NCI-H2171 treated with DMSO at 0.1 percent for 48 hours (cell line): ENCODE measurements at regions not wholly inside any gene's neighbourhood (a gene's known extent, or its start where the extent isn't known, plus 50 kb on each side); places are given as distances from the start of the nearest gene placed in this dataset.
"Not testable (repeated sequence)": the region's sequence is repeated elsewhere in the genome, so short reads cannot be mapped to it uniquely, and the experiment has no call there.

ENCODE experiments used
- DNase-seq: peaks from one replicate; lab custom pipeline; 2025; lab: John Stamatoyannopoulos, UW

- DNase-seq, result peak; percentile 22
Measured at GRCh38 chr7:24434972-24435371, 138.3 kb upstream of the PALS2 start.

- DNase-seq, result no peak
Measured at GRCh38 chr7:24436131-24436920, 136.9 kb upstream of the PALS2 start.

GRCh38 chr7:24438232-24438631 lies 135.0 kb upstream of the PALS2 start:
- DNase-seq, result no peak

GRCh38 chr7:24439104-24439503 lies 134.1 kb upstream of the PALS2 start:
- DNase-seq, result not testable (repeated sequence)

GRCh38 chr7:24440892-24441291 lies 132.4 kb upstream of the PALS2 start:
- no peak for DNase-seq

GRCh38 chr7:24441314-24442027 lies 131.8 kb upstream of the PALS2 start:
- DNase-seq, result no peak

- DNase-seq, result no peak
Measured at GRCh38 chr7:24442170-24442777, 131.0 kb upstream of the PALS2 start.

GRCh38 chr7:24444666-24445440 lies 128.4 kb upstream of the PALS2 start:
- DNase-seq, result no peak

- no peak for DNase-seq
Measured at GRCh38 chr7:24448038-24448437, 125.2 kb upstream of the PALS2 start.

- DNase-seq, result not testable (repeated sequence)
Measured at GRCh38 chr7:24449416-24449815, 123.8 kb upstream of the PALS2 start.

- no peak for DNase-seq
Measured at GRCh38 chr7:24455813-24456525, 117.3 kb upstream of the PALS2 start.

- peak; percentile 41 for DNase-seq
Measured at GRCh38 chr7:24456526-24457218, 116.6 kb upstream of the PALS2 start.

- DNase-seq, result no peak
Measured at GRCh38 chr7:24457219-24457558, 116.1 kb upstream of the PALS2 start.

GRCh38 chr7:24462117-24462516 lies 111.1 kb upstream of the PALS2 start:
- DNase-seq, result no peak

GRCh38 chr7:24462984-24463383 lies 110.3 kb upstream of the PALS2 start:
- no peak for DNase-seq

- DNase-seq, result peak; percentile 33
Measured at GRCh38 chr7:24463474-24463873, 109.8 kb upstream of the PALS2 start.

- DNase-seq, result no peak
Measured at GRCh38 chr7:24464861-24465260, 108.4 kb upstream of the PALS2 start.

- DNase-seq, result peak; percentile 38
Measured at GRCh38 chr7:24466168-24466768, 107.0 kb upstream of the PALS2 start.

GRCh38 chr7:24469118-24469517 lies 104.1 kb upstream of the PALS2 start:
- no peak for DNase-seq

GRCh38 chr7:24472093-24472492 lies 101.2 kb upstream of the PALS2 start:
- DNase-seq, result no peak
